Astrocyte of the spinal cord (primary cell): ENCODE measurements at regions not wholly inside any gene's neighbourhood (a gene's known extent, or its start where the extent isn't known, plus 50 kb on each side); places are given as distances from the start of the nearest gene placed in this dataset.

Experiments
- DNase-seq: peaks from one replicate; pipeline ENCODE4 v3.0.0; 2011; ENCODE audit warnings: low read depth, low spot score
- H3K4me3 ChIP-seq: 2 replicates; pipeline ENCODE4 v1.5.1; 2011; ENCODE audit warnings: low read depth, mild to moderate bottlenecking, low read length, moderate library complexity
- in situ Hi-C: cut with HindIII; loops from 2 replicates; pipeline ENCODE4 v1.10.0; 2017; ENCODE audit warnings: low sequenced_read_pairs
- TF ChIP-seq, protein P1 (sequence below): IDR thresholded peaks from 2 replicates; pipeline ENCODE4 v1.5.1; 2012; ENCODE audit warnings: low read depth, mild to moderate bottlenecking, low read length, inconsistent platforms

- DNase-seq, result no peak
- H3K4me3 ChIP-seq, result no peak overlapping the region
- TF ChIP-seq, protein P1, sequence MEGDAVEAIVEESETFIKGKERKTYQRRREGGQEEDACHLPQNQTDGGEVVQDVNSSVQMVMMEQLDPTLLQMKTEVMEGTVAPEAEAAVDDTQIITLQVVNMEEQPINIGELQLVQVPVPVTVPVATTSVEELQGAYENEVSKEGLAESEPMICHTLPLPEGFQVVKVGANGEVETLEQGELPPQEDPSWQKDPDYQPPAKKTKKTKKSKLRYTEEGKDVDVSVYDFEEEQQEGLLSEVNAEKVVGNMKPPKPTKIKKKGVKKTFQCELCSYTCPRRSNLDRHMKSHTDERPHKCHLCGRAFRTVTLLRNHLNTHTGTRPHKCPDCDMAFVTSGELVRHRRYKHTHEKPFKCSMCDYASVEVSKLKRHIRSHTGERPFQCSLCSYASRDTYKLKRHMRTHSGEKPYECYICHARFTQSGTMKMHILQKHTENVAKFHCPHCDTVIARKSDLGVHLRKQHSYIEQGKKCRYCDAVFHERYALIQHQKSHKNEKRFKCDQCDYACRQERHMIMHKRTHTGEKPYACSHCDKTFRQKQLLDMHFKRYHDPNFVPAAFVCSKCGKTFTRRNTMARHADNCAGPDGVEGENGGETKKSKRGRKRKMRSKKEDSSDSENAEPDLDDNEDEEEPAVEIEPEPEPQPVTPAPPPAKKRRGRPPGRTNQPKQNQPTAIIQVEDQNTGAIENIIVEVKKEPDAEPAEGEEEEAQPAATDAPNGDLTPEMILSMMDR, result no peak
- in situ Hi-C loops, result no loop called here
Measured at GRCh38 chr4:81990211-81990610, 383.6 kb downstream of the HNRNPD start.

- no peak overlapping the region for H3K4me3 ChIP-seq
- in situ Hi-C loops, result no loop called here
- TF ChIP-seq, protein P1, result no peak
- DNase-seq, result no peak
Measured at GRCh38 chr4:81989202-81989601, 384.6 kb downstream of the HNRNPD start.

GRCh38 chr4:81988178-81988577 is 385.6 kb downstream of the HNRNPD start:
- in situ Hi-C loops, result no loop called here
- no peak for DNase-seq
- H3K4me3 ChIP-seq, result no peak overlapping the region
- TF ChIP-seq, protein P1, result no peak

- TF ChIP-seq, protein P1, result no peak
- H3K4me3 ChIP-seq, result no peak overlapping the region
- in situ Hi-C loops, result no loop called here
- DNase-seq, result no peak
Measured at GRCh38 chr4:81984746-81985145, 389.0 kb downstream of the HNRNPD start.

- in situ Hi-C loops, result no loop called here
- TF ChIP-seq, protein P1, result no peak
- H3K4me3 ChIP-seq, result no peak overlapping the region
- no peak for DNase-seq
Measured at GRCh38 chr4:81982846-81983540, 390.8 kb downstream of the HNRNPD start.

DNA sequence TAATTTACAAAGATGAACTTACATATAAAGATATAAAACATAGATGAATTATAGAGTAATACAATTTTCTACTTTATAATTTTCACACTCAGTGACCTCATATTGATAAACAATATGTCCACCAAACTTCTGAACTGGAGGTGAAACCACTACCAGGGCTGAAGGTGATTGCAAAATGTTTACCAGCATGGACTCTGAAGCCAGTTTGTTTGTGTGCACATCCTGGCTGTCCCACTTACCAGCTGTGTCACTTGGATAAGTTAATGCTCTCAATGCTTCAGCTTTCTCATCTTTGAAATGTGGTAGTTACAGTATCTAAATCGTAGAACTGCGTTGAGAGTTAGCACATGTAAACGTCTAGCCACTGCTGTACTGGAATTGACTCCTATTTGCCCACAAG is 392.6 kb downstream of the HNRNPD start:
- no peak overlapping the region for H3K4me3 ChIP-seq
- TF ChIP-seq, protein P1, result no peak
- no peak for DNase-seq
- in situ Hi-C loops, result no loop called here
